ENCODE measurements at regions not wholly inside any gene's neighbourhood (a gene's known extent, or its start where the extent isn't known, plus 50 kb on each side); places are given as distances from the start of the nearest gene placed in this dataset.

GRCh38 chr5:56717253-56717987, 97.9 kb upstream of the MAP3K1 start:
- Histone ChIP-seq H3K4me3 (replicated peaks; ENCODE audit: insufficient read depth, low read length) (no peak overlapping the region), H3K27me3 (ENCODE audit: insufficient read depth, poor library complexity, severe bottlenecking) (no peaks in the 10 kb centered on the region), H3K27ac (replicated peaks) (no peak overlapping the region)
- DNase-seq (ENCODE audit: low read depth in 1 of 2, low spot score in 1 of 2): no peak
- no peak for TF ChIP-seq POLR2AphosphoS5 (IDR thresholded peaks at IDR 0.05; ENCODE audit: low read depth)
- no peak for TF ChIP-seq CTCF (IDR thresholded peaks at IDR 0.05; ENCODE audit: insufficient read depth, low read length)
- TF ChIP-seq SPI1 (IDR thresholded peaks at IDR 0.05; ENCODE audit: borderline replicate concordance, low read depth): no peak
- TF ChIP-seq REST (IDR thresholded peaks at IDR 0.05; ENCODE audit: insufficient replicate concordance, low read depth): no peak
- TF ChIP-seq GABPA (IDR thresholded peaks at IDR 0.05; ENCODE audit: low read depth): no peak

GRCh38 chr5:56715986-56716385, 99.4 kb upstream of the MAP3K1 start:
- no peaks in the 10 kb centered on the region for H3K27me3 ChIP-seq (ENCODE audit: insufficient read depth, poor library complexity, severe bottlenecking)
- no peak overlapping the region for H3K4me3 ChIP-seq (replicated peaks; ENCODE audit: insufficient read depth, low read length)
- H3K27ac ChIP-seq (replicated peaks): no peak overlapping the region
- TF ChIP-seq GABPA (IDR thresholded peaks at IDR 0.05; ENCODE audit: low read depth) (no peak), REST (IDR thresholded peaks at IDR 0.05; ENCODE audit: insufficient replicate concordance, low read depth) (no peak), POLR2AphosphoS5 (IDR thresholded peaks at IDR 0.05; ENCODE audit: low read depth) (no peak), SPI1 (IDR thresholded peaks at IDR 0.05; ENCODE audit: borderline replicate concordance, low read depth) (no peak), CTCF (IDR thresholded peaks at IDR 0.05; ENCODE audit: insufficient read depth, low read length) (no peak)
- DNase-seq (ENCODE audit: low read depth in 1 of 2, low spot score in 1 of 2): no peak

GRCh38 chr5:56712895-56713591, 102.3 kb upstream of the MAP3K1 start:
- Histone ChIP-seq H3K27me3 (ENCODE audit: insufficient read depth, poor library complexity, severe bottlenecking) (no peaks in the 10 kb centered on the region), H3K4me3 (replicated peaks; ENCODE audit: insufficient read depth, low read length) (no peak overlapping the region), H3K27ac (replicated peaks) (no peak overlapping the region)
- TF ChIP-seq SPI1 (IDR thresholded peaks at IDR 0.05; ENCODE audit: borderline replicate concordance, low read depth) (no peak), GABPA (IDR thresholded peaks at IDR 0.05; ENCODE audit: low read depth) (no peak), REST (IDR thresholded peaks at IDR 0.05; ENCODE audit: insufficient replicate concordance, low read depth) (no peak), POLR2AphosphoS5 (IDR thresholded peaks at IDR 0.05; ENCODE audit: low read depth) (no peak), CTCF (IDR thresholded peaks at IDR 0.05; ENCODE audit: insufficient read depth, low read length) (no peak)
- DNase-seq (ENCODE audit: low read depth in 1 of 2, low spot score in 1 of 2): no peak

Measured in HL-60 (cell line).